Keratinocyte (primary cell): ENCODE measurements at regions not wholly inside any gene's neighbourhood (a gene's known extent, or its start where the extent isn't known, plus 50 kb on each side); places are given as distances from the start of the nearest gene placed in this dataset.

Experiments used
- EZH2 ChIP-seq: IDR thresholded peaks from one replicate; pipeline ENCODE4 v1.6.1; 2012; ENCODE audit warnings: inconsistent platforms, mild to moderate bottlenecking, low read length, moderate library complexity
- TF ChIP-seq, protein P1 (sequence below), 3 experiments: IDR thresholded peaks in 1 of 3; conservative IDR thresholded peaks in 1 of 3; optimal IDR thresholded peaks in 1 of 3; 2 replicates in 2 of 3; 3 replicates in 1 of 3; pipeline versions ENCODE3 to v1.5.1; 2011; ENCODE audit warnings: low read length in 3 of 3, mild to moderate bottlenecking in 3 of 3, moderate library complexity in 2 of 3, control low read depth in 1 of 3, inconsistent platforms in 1 of 3; ENCODE audit not compliant: insufficient read depth in 2 of 3; ENCODE audit errors: extremely low read depth in 1 of 3

DNA sequence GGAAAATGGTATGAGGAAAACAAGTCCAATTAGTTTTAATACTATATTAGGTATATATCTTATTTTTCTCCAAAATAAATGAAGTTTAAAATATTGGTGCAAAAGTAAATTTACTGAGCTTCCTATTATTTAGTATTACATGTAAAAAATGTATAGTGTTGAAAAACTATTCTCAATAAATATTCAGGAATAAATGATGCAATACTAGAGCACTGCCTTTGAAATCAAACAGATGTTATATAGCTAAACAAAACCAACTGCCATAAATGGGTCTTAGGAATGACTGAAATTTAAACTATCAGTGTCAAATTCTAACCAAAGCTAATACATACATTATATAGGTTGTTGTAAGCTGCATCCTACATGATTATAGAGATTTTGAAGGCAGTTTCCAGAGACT lies 1434.0 kb upstream of the LRRTM3 start:
- TF ChIP-seq, protein P1, sequence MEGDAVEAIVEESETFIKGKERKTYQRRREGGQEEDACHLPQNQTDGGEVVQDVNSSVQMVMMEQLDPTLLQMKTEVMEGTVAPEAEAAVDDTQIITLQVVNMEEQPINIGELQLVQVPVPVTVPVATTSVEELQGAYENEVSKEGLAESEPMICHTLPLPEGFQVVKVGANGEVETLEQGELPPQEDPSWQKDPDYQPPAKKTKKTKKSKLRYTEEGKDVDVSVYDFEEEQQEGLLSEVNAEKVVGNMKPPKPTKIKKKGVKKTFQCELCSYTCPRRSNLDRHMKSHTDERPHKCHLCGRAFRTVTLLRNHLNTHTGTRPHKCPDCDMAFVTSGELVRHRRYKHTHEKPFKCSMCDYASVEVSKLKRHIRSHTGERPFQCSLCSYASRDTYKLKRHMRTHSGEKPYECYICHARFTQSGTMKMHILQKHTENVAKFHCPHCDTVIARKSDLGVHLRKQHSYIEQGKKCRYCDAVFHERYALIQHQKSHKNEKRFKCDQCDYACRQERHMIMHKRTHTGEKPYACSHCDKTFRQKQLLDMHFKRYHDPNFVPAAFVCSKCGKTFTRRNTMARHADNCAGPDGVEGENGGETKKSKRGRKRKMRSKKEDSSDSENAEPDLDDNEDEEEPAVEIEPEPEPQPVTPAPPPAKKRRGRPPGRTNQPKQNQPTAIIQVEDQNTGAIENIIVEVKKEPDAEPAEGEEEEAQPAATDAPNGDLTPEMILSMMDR (optimal IDR thresholded peaks at IDR 0.05 in 1 of 3, IDR thresholded peaks at IDR 0.05 in 1 of 3, conservative IDR thresholded peaks at IDR 0.05 in 1 of 3; ENCODE audit: extremely low read depth in 1 of 3, insufficient read depth in 2 of 3, low read length in 3 of 3): no peak
- TF ChIP-seq EZH2: no peak
